Skin epidermis (tissue), 12 donors: ENCODE measurements at regions not wholly inside any gene's neighbourhood (a gene's known extent, or its start where the extent isn't known, plus 50 kb on each side); places are given as distances from the start of the nearest gene placed in this dataset.

Experiments
- H3K27ac ChIP-seq, 21 experiments: fragments of 200-600 bp; sonication (generic) in 11 of 21; one replicate each; pipeline ENCODE4 v1.5.0; 2020; ENCODE audit warnings: mild to moderate bottlenecking in 3 of 21, inconsistent platforms in 2 of 21, moderate library complexity in 2 of 21
- H3K4me3 ChIP-seq, 7 experiments: fragments of 200-600 bp; sonication (generic) in 2 of 7; one replicate each; pipeline ENCODE4 v1.5.0; 2020; ENCODE audit warnings: inconsistent platforms in 2 of 7, mild to moderate bottlenecking in 2 of 7, moderate library complexity in 1 of 7

- Histone ChIP-seq H3K4me3 (no peak overlapping the region), H3K27ac (no peak overlapping the region)
These were observed 102.1 kb downstream of the UCHL1 start for GRCh38 chr4:41358647-41359421.

- Histone ChIP-seq H3K4me3 (no peak overlapping the region), H3K27ac (no peak overlapping the region)
These were observed 102.7 kb downstream of the UCHL1 start for GRCh38 chr4:41359422-41359775.

GRCh38 chr4:41359836-41360213 is 103.1 kb downstream of the UCHL1 start:
- Histone ChIP-seq H3K4me3 (peak overlapping the region; percentile 51 to 68 (median 58)), H3K27ac (peak overlapping the region in 6 of 21 experiments; percentile 47 to 80 (median 62))

GRCh38 chr4:41360214-41360920 is 103.6 kb downstream of the UCHL1 start:
- peak overlapping the region in 14 of 21 experiments; percentile 2 to 80 (median 46) for H3K27ac ChIP-seq
- H3K4me3 ChIP-seq, result peak overlapping the region; percentile 51 to 68 (median 58)

- peak overlapping the region in 16 of 21 experiments; percentile 2 to 80 (median 37) for H3K27ac ChIP-seq
- peak overlapping the region; percentile 51 to 68 (median 58) for H3K4me3 ChIP-seq
These were observed 104.4 kb downstream of the UCHL1 start for GRCh38 chr4:41360921-41361793.

- peak overlapping the region; percentile 51 to 68 (median 58) for H3K4me3 ChIP-seq
- H3K27ac ChIP-seq, result peak overlapping the region in 7 of 21 experiments; percentile 2 to 80 (median 56)
These were observed 105.2 kb downstream of the UCHL1 start for GRCh38 chr4:41361794-41362526.

GRCh38 chr4:41362621-41363383 is 106.1 kb downstream of the UCHL1 start:
- H3K4me3 ChIP-seq, result no peak overlapping the region
- peak overlapping the region in 2 of 21 experiments; percentile 42 to 61 for H3K27ac ChIP-seq

- Histone ChIP-seq H3K27ac (peak overlapping the region in 11 of 21 experiments; percentile 11 to 64 (median 51)), H3K4me3 (no peak overlapping the region)
These were observed 106.8 kb downstream of the UCHL1 start for GRCh38 chr4:41363384-41363981.

- peak overlapping the region in 3 of 21 experiments; percentile 1 to 53 (median 8) for H3K27ac ChIP-seq
- H3K4me3 ChIP-seq, result no peak overlapping the region
These were observed 108.1 kb downstream of the UCHL1 start for GRCh38 chr4:41364876-41365275.

- Histone ChIP-seq H3K4me3 (no peak overlapping the region), H3K27ac (peak overlapping the region in 1 of 21 experiments; percentile 1)
These were observed 109.0 kb downstream of the UCHL1 start for GRCh38 chr4:41365681-41366080.

- Histone ChIP-seq H3K4me3 (no peak overlapping the region), H3K27ac (no peak overlapping the region)
These were observed 110.3 kb downstream of the UCHL1 start for GRCh38 chr4:41366911-41367517.

GRCh38 chr4:41369680-41370079 is 113.0 kb downstream of the UCHL1 start:
- Histone ChIP-seq H3K27ac (no peak overlapping the region), H3K4me3 (no peak overlapping the region)

- Histone ChIP-seq H3K4me3 (no peak overlapping the region), H3K27ac (no peak overlapping the region)
These were observed 116.5 kb downstream of the UCHL1 start for GRCh38 chr4:41373221-41373620.

GRCh38 chr4:41374490-41374889 is 117.8 kb downstream of the UCHL1 start:
- Histone ChIP-seq H3K27ac (no peak overlapping the region), H3K4me3 (no peak overlapping the region)

GRCh38 chr4:41375561-41375960 is 118.8 kb downstream of the UCHL1 start:
- Histone ChIP-seq H3K27ac (no peak overlapping the region), H3K4me3 (no peak overlapping the region)

GRCh38 chr4:41377196-41377595 is 120.5 kb downstream of the UCHL1 start:
- no peak overlapping the region for H3K4me3 ChIP-seq
- H3K27ac ChIP-seq, result no peak overlapping the region

- H3K4me3 ChIP-seq, result no peak overlapping the region
These were observed 122.5 kb downstream of the UCHL1 start for GRCh38 chr4:41379230-41379629.

More at GRCh38 chr4:41379230-41379629, 122.5 kb downstream of the UCHL1 start:
- H3K27ac ChIP-seq, result no peak overlapping the region
